H9 (cell line): ENCODE measurements at regions not wholly inside any gene's neighbourhood (a gene's known extent, or its start where the extent isn't known, plus 50 kb on each side); places are given as distances from the start of the nearest gene placed in this dataset.
A peak's percentile ranks its signal among the peaks of the same experiment; 100 is the strongest.

ENCODE experiments used
- DNase-seq: peaks from one replicate; pipeline ENCODE4 v3.0.0-alpha.2; 2017
- H2AFZ ChIP-seq: one replicate; pipeline ENCODE4 v1.6.1; 2013; ENCODE audit warnings: mild to moderate bottlenecking, low read length, control low read depth, moderate library complexity
- H2AK5ac ChIP-seq: 2 replicates; pipeline ENCODE4 v1.6.1; 2013; ENCODE audit warnings: low read length, control low read depth, mixed read lengths; ENCODE audit not compliant: insufficient read length
- H2BK120ac ChIP-seq: one replicate; pipeline ENCODE4 v1.6.1; 2013; ENCODE audit warnings: low read depth, mild to moderate bottlenecking, low read length, control low read depth, inconsistent platforms; ENCODE audit not compliant: poor library complexity, severe bottlenecking
- H2BK12ac ChIP-seq: 2 replicates; pipeline ENCODE4 v1.6.1; 2013; ENCODE audit warnings: low read length, control low read depth, mixed read lengths, low read depth; ENCODE audit not compliant: insufficient read length
- H2BK15ac ChIP-seq: 2 replicates; pipeline ENCODE4 v1.6.1; 2013; ENCODE audit warnings: low read depth, low read length, control low read depth
- H2BK20ac ChIP-seq: one replicate; pipeline ENCODE4 v1.6.1; 2013; ENCODE audit warnings: low read depth, mild to moderate bottlenecking, low read length, control low read depth, inconsistent platforms; ENCODE audit not compliant: poor library complexity, severe bottlenecking
- H2BK5ac ChIP-seq: 2 replicates; pipeline ENCODE4 v1.6.1; 2013; ENCODE audit warnings: low read length, control low read depth, mixed read lengths; ENCODE audit not compliant: insufficient read length
- H3K14ac ChIP-seq: 2 replicates; pipeline ENCODE4 v1.6.1; 2013; ENCODE audit warnings: low read length, control low read depth; ENCODE audit not compliant: insufficient read depth
- H3K18ac ChIP-seq: 2 replicates; pipeline ENCODE4 v1.6.1; 2013; ENCODE audit warnings: low read depth, mild to moderate bottlenecking, mixed read lengths, low read length, control low read depth; ENCODE audit not compliant: insufficient read length
- H3K23ac ChIP-seq: 2 replicates; pipeline ENCODE4 v1.6.1; 2013; ENCODE audit warnings: low read length, control low read depth, mixed read lengths, low read depth; ENCODE audit not compliant: insufficient read length
- H3K23me2 ChIP-seq: 2 replicates; pipeline ENCODE4 v1.6.1; 2013; ENCODE audit warnings: low read depth, mild to moderate bottlenecking, mixed read lengths, low read length, control low read depth; ENCODE audit not compliant: insufficient read length, poor library complexity, severe bottlenecking
- H3K27ac ChIP-seq: 2 replicates; pipeline ENCODE4 v1.5.1; 2013; ENCODE audit warnings: low read length, control low read depth, mixed read lengths, low read depth; ENCODE audit not compliant: insufficient read length
- H3K27me3 ChIP-seq: 2 replicates; pipeline ENCODE4 v1.6.1; 2013; ENCODE audit warnings: low read length, control low read depth, inconsistent platforms; ENCODE audit not compliant: insufficient read depth
- H3K4ac ChIP-seq: 2 replicates; pipeline ENCODE4 v1.6.1; 2013; ENCODE audit warnings: low read depth, mild to moderate bottlenecking, control low read depth, inconsistent platforms, low read length, moderate library complexity
- H3K4me1 ChIP-seq: 2 replicates; pipeline ENCODE4 v1.6.1; 2013; ENCODE audit warnings: low read length, control low read depth, inconsistent platforms; ENCODE audit not compliant: insufficient read depth
- H3K4me2 ChIP-seq: 2 replicates; pipeline ENCODE4 v1.6.1; 2013; ENCODE audit warnings: low read length, control low read depth, mixed read lengths; ENCODE audit not compliant: insufficient read length, insufficient read depth
- H3K56ac ChIP-seq: 2 replicates; pipeline ENCODE4 v1.6.1; 2013; ENCODE audit warnings: low read depth, mild to moderate bottlenecking, mixed read lengths, low read length, control low read depth; ENCODE audit not compliant: insufficient read length
- H3K79me1 ChIP-seq: 2 replicates; pipeline ENCODE4 v1.6.1; 2013; ENCODE audit warnings: low read depth, mild to moderate bottlenecking, moderate library complexity, low read length, control low read depth, inconsistent platforms; ENCODE audit not compliant: insufficient read depth, poor library complexity, severe bottlenecking
- H3K79me2 ChIP-seq: 2 replicates; pipeline ENCODE4 v1.6.1; 2013; ENCODE audit warnings: low read length, control low read depth, inconsistent platforms; ENCODE audit not compliant: insufficient read depth
- H3K9ac ChIP-seq: 2 replicates; pipeline ENCODE4 v1.6.1; 2013; ENCODE audit warnings: low read length, control low read depth, mixed read lengths; ENCODE audit not compliant: insufficient read length; ENCODE audit errors: extremely low read depth
- H3K9me3 ChIP-seq: one replicate; pipeline ENCODE4 v1.6.1; 2013; ENCODE audit warnings: low read depth, low read length, inconsistent platforms; ENCODE audit not compliant: control insufficient read depth
- H3T11ph ChIP-seq: one replicate; pipeline ENCODE4 v1.6.1; 2013; ENCODE audit warnings: mild to moderate bottlenecking, low read length, control low read depth, inconsistent platforms
- H4K20me1 ChIP-seq: one replicate; pipeline ENCODE4 v1.6.1; 2013; ENCODE audit not compliant: control insufficient read depth, insufficient read length, insufficient read depth
- H4K5ac ChIP-seq: 2 replicates; pipeline ENCODE4 v1.6.1; 2013; ENCODE audit warnings: low read depth, mild to moderate bottlenecking, mixed read lengths, low read length, control low read depth; ENCODE audit not compliant: insufficient read length
- H4K8ac ChIP-seq: replicated peaks from 2 replicates; pipeline ENCODE4 v1.6.1; 2013; ENCODE audit warnings: low read length, control low read depth, mixed read lengths, low read depth; ENCODE audit not compliant: insufficient read length
- H4K91ac ChIP-seq: 2 replicates; pipeline ENCODE4 v1.6.1; 2013; ENCODE audit warnings: low read depth, mild to moderate bottlenecking, moderate library complexity, mixed read lengths, low read length, control low read depth; ENCODE audit not compliant: insufficient read length
- H3K27ac Mint-ChIP-seq, 3 experiments: 2 replicates in 2 of 3; 3 replicates in 1 of 3; pipeline ENCODE4 v1.8.0; 2020 to 2021; ENCODE audit warnings: mixed read lengths in 3 of 3, mild to moderate bottlenecking in 1 of 3, moderate library complexity in 1 of 3
- H3K27me3 Mint-ChIP-seq: 2 replicates; pipeline ENCODE4 v1.8.0; 2021; ENCODE audit warnings: low read depth, mild to moderate bottlenecking, moderate library complexity, mixed read lengths
- H3K36me3 Mint-ChIP-seq, 3 experiments: 2 replicates in 2 of 3; 3 replicates in 1 of 3; pipeline ENCODE4 v1.8.0; 2020 to 2021; ENCODE audit warnings: low read depth in 3 of 3, mixed read lengths in 3 of 3; ENCODE audit not compliant: insufficient read depth in 1 of 3
- H3K4me1 Mint-ChIP-seq, 2 experiments: 2 replicates each; pipeline ENCODE4 v1.8.0; 2020; ENCODE audit warnings: mixed read lengths in 2 of 2
- H3K4me3 Mint-ChIP-seq, 2 experiments: 2 replicates in 1 of 2; 3 replicates in 1 of 2; pipeline ENCODE4 v1.8.0; 2020 to 2021; ENCODE audit warnings: mild to moderate bottlenecking in 2 of 2, mixed read lengths in 2 of 2, moderate library complexity in 1 of 2
- H3K9me3 Mint-ChIP-seq, 2 experiments: 2 replicates in 1 of 2; 3 replicates in 1 of 2; pipeline ENCODE4 v1.8.0; 2020; ENCODE audit warnings: mild to moderate bottlenecking in 2 of 2, mixed read lengths in 2 of 2, moderate library complexity in 1 of 2
- CTCF ChIP-seq: fragments of 200-600 bp; sonication (generic); conservative IDR thresholded peaks from 3 replicates; pipeline ENCODE4 v1.8.0; 2021; ENCODE audit warnings: antibody characterized with exemption, mild to moderate bottlenecking
- WGBS: extraction: QIAGEN DNeasy Blood & Tissue Kit; methylation state at CpG from one replicate; pipeline ENCODE4 v1.1.7; 2013; ENCODE audit warnings: missing lambda C conversion rate, low lambda C conversion rate, mixed read lengths; ENCODE audit not compliant: insufficient read length; ENCODE audit errors: extremely low coverage; 5-methylcytosine and 5-hydroxymethylcytosine counted together

DNA sequence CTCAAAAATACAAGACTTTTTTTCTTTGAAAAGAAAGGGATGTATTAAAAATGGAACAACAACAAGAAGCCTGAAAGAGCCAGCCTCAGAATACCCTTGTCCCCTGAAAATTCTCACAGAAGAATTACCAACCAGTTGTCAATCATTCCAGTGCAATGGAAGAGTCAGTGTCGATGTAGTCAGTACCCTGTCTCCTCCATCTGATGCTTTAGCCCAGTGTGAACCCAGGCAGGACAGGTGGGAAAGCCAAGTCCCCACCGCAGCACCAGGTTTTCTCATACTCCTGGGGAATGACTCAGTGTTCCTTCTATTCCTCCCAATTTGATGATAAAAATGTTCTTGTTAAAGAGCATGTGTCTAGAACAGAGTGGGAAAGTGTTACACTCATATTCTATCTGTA, 332.0 kb upstream of the CHAC2 start:
- peaks cover 7% of the 10 kb centered on the region for H3K4me1 ChIP-seq
- H2BK12ac ChIP-seq = no peak overlapping the region
- no peak overlapping the region for H3K4me3 Mint-ChIP-seq
- no peaks in the 10 kb centered on the region for H3K36me3 Mint-ChIP-seq
- H3K9ac ChIP-seq = no peak overlapping the region
- no peak for DNase-seq
- no peaks in the 10 kb centered on the region for H3K27me3 ChIP-seq
- no CpG with 5 or more reads among the region's 2 CpGs for WGBS
- H3K27ac ChIP-seq = no peak overlapping the region
- no peak overlapping the region for H2BK20ac ChIP-seq
- H3K4me2 ChIP-seq = no peak overlapping the region
- H4K20me1 ChIP-seq = no peaks in the 10 kb centered on the region
- no peak overlapping the region for H3K18ac ChIP-seq
- no peak overlapping the region for H4K91ac ChIP-seq
- H2AFZ ChIP-seq = no peak overlapping the region
- H2BK120ac ChIP-seq = no peak overlapping the region
- no peaks in the 10 kb centered on the region for H3K23me2 ChIP-seq
- H3K9me3 Mint-ChIP-seq = no peaks in the 10 kb centered on the region
- no peak overlapping the region for H3K14ac ChIP-seq
- no peak overlapping the region for H3K56ac ChIP-seq
- no peaks in the 10 kb centered on the region for H3K27me3 Mint-ChIP-seq
- peak overlapping the region in 2 of 3 experiments; percentile 42 to 43; a peak in 3 of 7 replicates for H3K27ac Mint-ChIP-seq
- H2BK15ac ChIP-seq = no peak overlapping the region
- TF ChIP-seq CTCF = no peak
- H3K4ac ChIP-seq = no peak overlapping the region
- H3K79me1 ChIP-seq = no peaks in the 10 kb centered on the region
- no peaks in the 10 kb centered on the region for H3K79me2 ChIP-seq
- no peak overlapping the region for H2BK5ac ChIP-seq
- H3T11ph ChIP-seq = no peak overlapping the region
- H3K9me3 ChIP-seq = no peaks in the 10 kb centered on the region
- no peak overlapping the region for H4K5ac ChIP-seq
- no peak overlapping the region for H4K8ac ChIP-seq
- H2AK5ac ChIP-seq = no peak overlapping the region
- no peak overlapping the region for H3K23ac ChIP-seq
- H3K4me1 Mint-ChIP-seq = peaks cover 0 to 40% of the 10 kb centered on the region in 2 experiments
